ENCODE measurements at regions not wholly inside any gene's neighbourhood (a gene's known extent, or its start where the extent isn't known, plus 50 kb on each side); places are given as distances from the start of the nearest gene placed in this dataset.
A peak's percentile ranks its signal among the peaks of the same experiment; 100 is the strongest.

- no peak for DNase-seq
These were observed 392.8 kb upstream of the RORA start for GRCh38 chr15:61621865-61622264.

GRCh38 chr15:61621146-61621545, 392.0 kb upstream of the RORA start:
- DNase-seq = peak in 1 of 2 donors; percentile 23

GRCh38 chr15:61620151-61620550, 391.0 kb upstream of the RORA start:
- DNase-seq = no peak

- DNase-seq = no peak
These were observed 384.6 kb upstream of the RORA start for GRCh38 chr15:61613729-61614128.

- DNase-seq = no peak
These were observed 384.0 kb upstream of the RORA start for GRCh38 chr15:61613138-61613537.

- DNase-seq = no peak
These were observed 383.0 kb upstream of the RORA start for GRCh38 chr15:61612111-61612510.

- no peak for DNase-seq
These were observed 376.2 kb upstream of the RORA start for GRCh38 chr15:61605343-61605742.

GRCh38 chr15:61598655-61599054, 369.6 kb upstream of the RORA start:
- no peak for DNase-seq

GRCh38 chr15:61584410-61584809, 355.3 kb upstream of the RORA start:
- DNase-seq = no peak

GRCh38 chr15:61582092-61582491, 353.0 kb upstream of the RORA start:
- DNase-seq = no peak

- DNase-seq = no peak
These were observed 346.5 kb upstream of the RORA start for GRCh38 chr15:61575597-61575996.

GRCh38 chr15:61571026-61571425, 341.9 kb upstream of the RORA start:
- DNase-seq = no peak

GRCh38 chr15:61564785-61565184, 335.7 kb upstream of the RORA start:
- DNase-seq = no peak

- DNase-seq = no peak
These were observed 329.4 kb upstream of the RORA start for GRCh38 chr15:61558172-61559136.

GRCh38 chr15:61556037-61556648, 327.0 kb upstream of the RORA start:
- no peak for DNase-seq

- no peak for DNase-seq
These were observed 320.6 kb upstream of the RORA start for GRCh38 chr15:61549727-61550126.

GRCh38 chr15:61545763-61546162, 316.7 kb upstream of the RORA start:
- no peak for DNase-seq

- no peak for DNase-seq
These were observed 312.4 kb upstream of the RORA start for GRCh38 chr15:61541516-61541915.

GRCh38 chr15:61537337-61537736, 308.2 kb upstream of the RORA start:
- DNase-seq = no peak

- DNase-seq = no peak
These were observed 305.9 kb upstream of the RORA start for GRCh38 chr15:61534986-61535385.

GRCh38 chr15:61530769-61531168, 301.7 kb upstream of the RORA start:
- peak in 1 of 2 donors; percentile 1 for DNase-seq

- no peak for DNase-seq
These were observed 299.4 kb upstream of the RORA start for GRCh38 chr15:61528581-61528910.

GRCh38 chr15:61527836-61528580, 298.9 kb upstream of the RORA start:
- no peak for DNase-seq

GRCh38 chr15:61524545-61524944, 295.4 kb upstream of the RORA start:
- DNase-seq = no peak

Measured in stimulated activated CD4-positive, alpha-beta T cell treated with anti-CD3 and anti-CD28 coated beads, Interleukin-2, amount 100 ng/mL, for 24 hours (primary cell).